Femur (tissue), 1 donor: ENCODE measurements at regions not wholly inside any gene's neighbourhood (a gene's known extent, or its start where the extent isn't known, plus 50 kb on each side); places are given as distances from the start of the nearest gene placed in this dataset.

Experiments used
- DNase-seq: peaks from one replicate; pipeline ENCODE4 v3.0.0-alpha.2; 2017

DNA sequence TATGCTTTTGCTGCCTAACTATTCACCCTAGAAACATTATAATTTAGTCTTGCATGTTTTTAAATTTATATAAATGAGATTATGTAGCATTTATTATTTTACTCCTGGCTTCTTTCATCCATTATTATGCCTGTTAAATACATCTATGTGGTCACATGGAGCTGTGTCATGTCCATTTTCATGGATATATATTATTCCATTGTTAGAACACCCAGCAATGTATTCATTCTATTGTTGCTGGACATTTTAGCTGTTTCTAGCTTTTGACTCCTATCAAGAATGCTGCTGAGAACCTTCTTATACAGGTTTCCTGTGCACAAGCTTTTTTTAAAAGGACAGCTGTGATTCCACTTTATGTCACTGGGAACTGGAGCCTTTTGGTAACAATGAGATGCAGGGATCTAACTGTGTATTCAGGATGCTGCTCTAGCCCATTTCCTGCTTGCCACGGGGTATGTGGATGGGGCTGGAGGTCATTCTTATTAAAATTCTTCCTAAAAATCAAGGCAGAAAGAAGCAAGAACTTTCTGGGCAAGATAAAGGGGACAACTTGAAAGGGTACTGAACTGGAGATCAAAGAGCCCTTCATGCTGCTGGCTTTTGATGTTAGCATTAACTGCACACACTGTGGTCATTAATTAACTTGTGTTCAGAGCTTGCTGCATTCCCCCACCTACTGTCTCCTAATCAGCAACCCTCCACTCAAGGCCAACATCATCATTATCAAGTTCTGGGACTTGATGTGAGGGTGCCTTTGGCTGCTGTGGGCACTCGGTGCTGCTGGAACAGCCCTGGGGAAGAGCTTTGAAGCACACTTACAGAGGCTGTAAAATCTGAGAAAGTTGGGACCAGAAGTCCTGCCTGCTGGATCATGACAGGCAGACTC, 96.6 kb upstream of the AKIRIN2 start:
- DNase-seq: no peak

- DNase-seq: no peak
These were observed 93.2 kb upstream of the AKIRIN2 start for GRCh38 chr6:87794922-87795885.

GRCh38 chr6:87793315-87793714, 91.3 kb upstream of the AKIRIN2 start:
- no peak for DNase-seq

GRCh38 chr6:87791982-87792381, 89.9 kb upstream of the AKIRIN2 start:
- no peak for DNase-seq

DNA sequence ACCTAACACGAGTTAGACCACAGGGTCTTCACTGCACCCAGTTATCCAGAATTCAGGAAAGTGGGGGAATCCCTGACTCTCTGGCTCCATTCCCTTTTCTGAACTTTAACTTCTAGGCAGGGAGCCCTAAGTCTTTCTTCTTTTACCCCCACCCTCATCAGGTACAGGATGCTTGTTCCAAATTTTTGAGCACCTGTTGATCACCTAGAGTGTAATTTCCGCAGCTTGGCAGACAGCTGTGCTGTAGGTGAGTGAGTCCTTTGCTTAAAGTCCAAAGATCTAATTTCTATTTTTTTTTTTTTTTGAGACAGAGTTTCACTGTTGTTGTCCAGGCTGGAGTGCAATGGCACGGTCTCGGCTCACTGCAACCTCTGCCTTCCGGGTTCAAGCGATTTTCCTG, 89.5 kb upstream of the AKIRIN2 start:
- no peak for DNase-seq

DNA sequence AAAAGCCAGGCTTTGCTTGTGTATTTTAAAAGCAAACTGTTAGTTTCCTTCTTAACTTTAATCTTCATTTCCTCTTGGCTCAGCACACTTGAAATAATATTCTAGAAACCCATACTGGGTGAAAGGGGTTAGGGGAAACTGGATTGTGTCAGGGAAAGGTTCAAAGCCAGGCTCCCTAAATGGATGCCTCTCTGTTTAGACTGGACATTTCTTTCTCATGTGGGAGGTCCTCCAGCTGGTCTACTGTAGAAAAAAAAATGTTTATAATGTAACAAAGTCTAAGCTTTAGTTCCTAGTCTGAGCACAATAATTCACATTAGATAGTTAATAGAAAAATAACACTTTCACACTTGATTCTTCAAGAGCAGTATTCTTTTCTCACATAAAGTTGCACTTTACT, 89.0 kb upstream of the AKIRIN2 start:
- no peak for DNase-seq

DNA sequence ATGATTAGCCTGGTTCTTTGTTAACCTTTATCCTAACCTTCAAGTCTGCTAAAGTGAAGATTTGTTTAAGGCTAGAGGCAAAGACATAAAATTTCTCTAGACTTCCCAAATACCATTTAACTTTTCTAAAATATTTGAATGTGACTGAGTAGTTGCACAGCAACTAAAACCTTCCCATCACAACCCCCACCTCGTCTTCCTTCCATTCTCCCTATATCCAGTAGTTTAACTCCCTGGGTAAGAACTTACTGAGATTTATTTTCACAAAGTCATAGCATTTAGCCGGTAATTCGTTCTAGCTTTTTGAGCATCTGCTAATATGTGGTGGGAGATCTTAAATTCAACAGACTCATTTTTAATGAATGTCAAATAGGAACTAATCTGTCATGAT, 87.9 kb upstream of the AKIRIN2 start:
- DNase-seq: no peak

DNA sequence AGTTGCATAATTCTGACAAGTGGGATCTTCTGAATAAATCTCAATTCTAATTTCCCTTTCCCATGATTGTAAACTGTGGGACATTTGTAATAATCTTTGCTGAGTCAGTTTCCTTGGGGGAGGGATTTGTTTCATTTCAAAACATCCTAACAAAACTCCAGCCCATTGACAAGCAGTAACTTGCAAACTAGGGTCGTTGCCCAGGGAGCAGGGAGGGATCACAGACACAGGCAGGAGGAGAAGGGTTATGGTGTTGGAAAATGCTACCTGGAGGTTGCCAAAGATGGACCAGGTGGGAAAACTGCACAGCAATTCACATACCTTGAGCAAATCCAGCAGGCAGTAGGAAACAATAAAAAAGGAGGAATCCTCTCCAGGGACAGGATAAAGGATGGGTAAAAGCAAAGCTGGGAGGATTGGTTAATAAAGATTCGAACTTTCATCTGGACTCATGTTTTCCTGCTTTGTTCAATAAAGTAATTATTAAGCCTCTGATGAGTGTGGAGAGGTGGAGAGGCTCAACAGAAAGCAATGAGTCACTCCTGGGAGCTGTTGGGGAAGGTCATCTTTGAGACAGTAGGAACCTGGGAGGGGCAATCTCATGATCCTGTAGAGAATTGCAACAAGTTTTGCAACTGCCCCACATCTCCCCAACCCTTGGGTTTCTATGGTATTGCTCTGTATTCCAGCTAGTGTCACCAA, 87.3 kb upstream of the AKIRIN2 start:
- DNase-seq: no peak

GRCh38 chr6:87788141-87788540, 86.1 kb upstream of the AKIRIN2 start:
- DNase-seq: no peak

GRCh38 chr6:87785229-87785862, 83.3 kb upstream of the AKIRIN2 start:
- DNase-seq: no peak

- DNase-seq: no peak
These were observed 82.7 kb upstream of the AKIRIN2 start for GRCh38 chr6:87784690-87785089.

DNA sequence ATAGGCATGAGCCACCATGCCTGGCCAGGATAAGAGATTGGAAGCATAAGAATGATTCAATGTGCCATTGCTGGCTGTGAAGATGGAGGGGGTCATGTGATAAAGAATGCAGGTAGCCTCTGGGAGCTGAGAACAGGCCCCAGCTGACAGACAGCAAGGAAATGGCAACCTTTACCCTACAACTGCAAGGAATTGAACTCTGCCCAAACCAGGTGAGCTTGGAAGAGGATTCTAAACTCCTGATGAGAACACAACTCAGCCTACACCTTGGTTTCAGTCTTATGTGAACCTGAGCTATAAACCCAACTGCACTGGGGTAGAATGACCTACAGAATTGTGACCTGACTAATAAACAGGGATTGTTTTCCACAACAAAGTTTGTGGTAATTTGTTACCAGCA, 82.0 kb upstream of the AKIRIN2 start:
- no peak for DNase-seq

DNA sequence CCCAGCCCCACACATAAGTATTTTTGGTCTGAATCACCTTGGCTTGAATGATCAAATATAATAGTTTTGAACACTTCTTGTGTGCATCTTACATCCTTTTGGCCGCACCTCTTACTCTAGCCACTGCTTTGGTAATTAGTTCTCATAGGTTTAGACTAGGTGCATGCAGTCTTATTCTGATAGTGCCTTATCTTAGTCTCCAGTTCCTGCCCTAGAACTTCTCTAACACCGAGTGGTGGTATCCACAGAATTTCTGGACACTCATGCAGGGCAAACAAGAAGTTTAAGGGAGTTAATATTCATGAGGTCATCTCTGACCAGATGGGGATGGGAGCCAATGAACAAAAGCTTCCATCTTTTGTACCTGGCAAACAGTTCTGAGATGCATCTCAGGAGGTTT, 77.5 kb upstream of the AKIRIN2 start:
- no peak for DNase-seq

DNA sequence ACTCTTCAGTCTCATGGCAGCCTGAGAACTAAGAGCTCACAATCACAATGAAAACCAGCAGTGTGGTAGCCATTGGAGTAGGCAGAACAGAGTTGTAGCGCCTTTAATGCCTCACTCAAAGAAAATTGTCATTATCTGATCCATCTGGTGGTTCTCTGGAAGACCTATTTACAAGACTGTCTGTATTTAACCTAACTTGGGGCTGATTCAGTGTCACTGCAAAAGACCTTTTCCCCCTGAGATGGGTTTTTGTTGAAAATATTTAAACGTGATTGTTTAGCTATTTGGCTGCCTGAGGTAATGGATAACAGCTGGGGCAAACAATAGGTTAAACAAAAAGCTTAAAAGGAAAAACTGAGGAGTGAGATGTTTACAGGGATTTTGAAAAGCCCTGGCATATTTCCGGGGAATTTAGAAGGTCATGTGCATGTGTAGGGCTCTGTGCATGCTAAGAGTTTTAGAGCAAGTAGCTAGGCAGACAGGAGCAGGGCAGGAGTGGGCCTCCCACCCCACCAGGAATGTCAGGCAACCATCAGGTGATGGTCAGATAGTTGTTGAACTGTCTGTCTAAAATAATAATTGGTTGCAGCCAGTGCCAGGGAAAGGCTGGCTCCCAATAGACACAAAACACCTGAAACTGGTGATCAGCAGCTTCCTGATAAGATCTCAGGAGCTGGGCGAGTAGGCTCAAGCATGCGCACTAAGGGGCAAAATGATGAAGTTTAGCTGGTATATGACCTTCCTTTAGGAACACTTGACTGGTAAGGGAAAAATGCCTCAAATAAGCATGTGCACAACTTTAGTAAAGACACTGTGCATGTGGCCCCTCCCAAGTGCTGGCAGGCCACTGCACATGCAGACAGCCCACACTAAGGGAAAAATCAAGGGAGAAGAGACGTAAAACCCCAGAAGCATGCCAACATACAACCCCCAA, 70.8 kb upstream of the AKIRIN2 start:
- DNase-seq: no peak

DNA sequence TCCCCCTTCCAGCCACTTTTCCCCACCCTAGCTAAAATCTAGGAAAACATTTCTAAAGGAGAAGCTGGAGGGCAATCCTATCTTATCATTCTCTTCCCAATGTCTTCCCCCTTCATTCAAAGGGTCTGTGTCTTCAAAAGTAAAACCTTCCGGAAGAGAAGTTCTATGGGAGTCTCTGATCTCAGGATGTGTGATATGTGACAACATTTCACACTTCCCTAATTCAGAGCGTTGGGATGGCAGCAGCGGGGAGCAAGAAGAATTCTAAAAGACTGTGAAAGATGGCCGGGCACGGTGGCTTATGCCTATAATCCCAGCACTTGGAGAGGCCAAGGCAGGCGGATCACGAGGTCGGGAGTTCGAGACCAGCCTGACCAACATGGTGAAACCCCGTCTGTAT, 65.4 kb upstream of the AKIRIN2 start:
- DNase-seq: no peak

DNA sequence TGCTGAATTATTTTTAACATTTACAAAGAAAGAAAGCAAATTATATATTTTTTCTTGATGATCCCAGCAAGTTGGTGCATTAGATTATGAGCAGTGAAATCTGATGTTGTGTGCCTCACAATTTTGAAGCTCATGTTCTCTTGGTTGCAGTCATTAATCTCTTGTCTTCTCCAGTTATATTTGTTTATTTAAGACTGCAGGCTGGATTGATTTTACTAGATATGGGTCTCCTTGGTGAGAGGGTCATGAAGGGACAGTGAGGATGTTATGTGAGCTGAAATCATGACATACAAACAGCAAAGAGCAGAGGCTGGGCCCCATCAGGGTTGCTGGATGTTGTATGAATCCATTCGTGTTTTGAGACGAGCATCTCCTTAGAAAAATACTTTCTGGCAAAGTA, 64.2 kb upstream of the AKIRIN2 start:
- no peak for DNase-seq

DNA sequence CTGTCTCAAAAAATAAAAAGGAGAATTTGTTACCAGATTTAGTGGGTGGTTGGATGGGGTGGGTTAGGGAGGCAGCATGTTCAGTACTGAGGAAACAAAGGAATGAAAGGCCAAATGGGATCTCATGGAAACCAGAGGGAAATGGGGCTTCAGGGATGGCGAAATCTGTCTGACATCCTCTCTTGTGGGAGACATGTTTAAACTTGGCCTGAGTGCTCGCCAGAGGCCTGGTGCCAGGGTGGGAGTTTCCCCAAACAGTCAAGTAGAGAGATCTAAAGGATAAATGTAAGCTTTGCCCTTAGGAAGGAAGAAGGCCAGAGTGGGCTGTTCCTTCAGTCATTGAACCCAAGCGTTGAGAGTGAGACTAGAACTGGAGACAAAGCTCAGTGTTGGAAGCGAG, 61.9 kb upstream of the AKIRIN2 start:
- no peak for DNase-seq

GRCh38 chr6:87763276-87763675, 61.2 kb upstream of the AKIRIN2 start:
- no peak for DNase-seq

GRCh38 chr6:87762116-87762515, 60.1 kb upstream of the AKIRIN2 start:
- no peak for DNase-seq

GRCh38 chr6:87757792-87758191, 55.8 kb upstream of the AKIRIN2 start:
- DNase-seq: no peak

- peak; percentile 45 for DNase-seq
These were observed 54.8 kb upstream of the AKIRIN2 start for GRCh38 chr6:87756858-87757257.
